ENCODE measurements at regions not wholly inside any gene's neighbourhood (a gene's known extent, or its start where the extent isn't known, plus 50 kb on each side); places are given as distances from the start of the nearest gene placed in this dataset.

DNA sequence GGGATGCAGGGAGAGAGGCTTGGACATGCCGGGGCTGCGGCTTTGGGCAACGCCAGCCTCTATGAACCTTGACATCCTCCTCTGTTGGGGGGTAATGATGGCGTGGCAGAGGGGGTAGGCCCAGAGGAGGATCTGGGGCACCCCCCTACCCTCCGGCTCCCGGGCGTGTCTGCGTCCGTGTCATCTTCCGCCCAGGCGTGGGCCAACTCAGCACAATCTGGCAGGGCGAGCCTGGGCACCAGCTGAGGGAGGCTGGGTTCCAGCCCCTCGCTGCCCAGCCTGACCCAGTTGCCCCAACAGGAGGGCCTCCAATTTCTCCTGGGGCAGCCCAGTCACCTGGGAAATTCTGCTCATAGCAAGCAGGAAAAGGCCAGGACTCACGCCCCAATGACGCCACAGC lies 62.9 kb upstream of the IL17B start:
- DNase-seq = no peak

DNA sequence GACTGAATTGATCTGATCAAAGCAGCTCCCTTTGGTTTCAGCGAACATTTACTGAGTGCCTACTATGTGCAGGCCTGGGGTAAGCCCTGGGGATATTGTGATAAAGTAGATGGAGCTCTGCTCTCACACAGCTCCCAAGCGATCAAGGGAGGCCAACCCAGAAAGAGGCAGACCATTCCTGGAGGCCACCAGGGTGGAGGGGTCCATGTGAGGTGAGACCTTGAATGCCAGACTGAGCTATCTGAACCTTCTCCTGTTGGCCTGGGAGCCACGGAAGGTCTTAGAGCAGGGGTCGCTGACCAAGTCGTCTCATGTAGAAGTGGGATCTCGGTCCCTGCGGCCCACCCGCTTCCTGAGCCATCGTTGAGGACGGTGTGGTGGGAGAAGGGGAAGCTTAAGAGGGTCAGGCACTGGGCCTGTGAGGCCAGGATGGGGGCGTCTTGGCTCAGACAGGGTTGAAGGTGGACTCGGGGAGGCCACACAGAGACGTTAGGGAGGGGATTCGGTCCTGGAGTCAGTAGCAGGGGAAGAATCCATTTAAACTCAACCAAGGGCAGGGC lies 62.2 kb upstream of the IL17B start:
- DNase-seq = no peak

DNA sequence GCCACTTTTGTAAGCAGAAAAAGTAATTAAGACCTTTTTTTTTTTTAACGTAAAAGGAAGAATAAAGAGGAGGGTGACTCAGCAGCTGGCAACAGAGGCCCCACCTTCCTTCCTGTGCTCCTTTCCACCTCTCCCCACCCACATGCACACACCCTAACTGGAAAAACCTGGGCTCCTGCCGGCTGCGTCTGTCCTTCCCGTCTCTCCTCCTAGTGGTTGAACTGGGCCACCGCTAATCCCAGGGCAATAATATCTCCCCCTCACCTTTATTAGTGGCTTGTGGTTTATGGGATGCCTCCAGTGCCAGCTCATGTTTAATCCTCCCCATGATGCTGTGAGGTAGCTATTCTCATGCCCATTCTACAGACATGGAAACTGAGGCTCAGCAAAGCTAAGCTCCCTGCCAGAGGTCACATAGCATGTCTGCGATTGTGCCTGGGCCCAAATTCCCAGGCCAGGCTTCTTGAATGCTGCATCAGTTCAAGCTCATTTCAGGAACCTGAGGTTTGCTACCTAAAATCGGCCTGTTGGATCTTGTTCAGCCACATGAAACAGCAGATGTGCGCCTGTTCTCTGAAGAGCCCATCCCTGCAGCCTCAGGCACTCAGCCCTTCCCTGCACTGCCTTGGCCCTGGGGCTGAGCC lies 60.9 kb upstream of the IL17B start:
- DNase-seq = peak; percentile 34

DNA sequence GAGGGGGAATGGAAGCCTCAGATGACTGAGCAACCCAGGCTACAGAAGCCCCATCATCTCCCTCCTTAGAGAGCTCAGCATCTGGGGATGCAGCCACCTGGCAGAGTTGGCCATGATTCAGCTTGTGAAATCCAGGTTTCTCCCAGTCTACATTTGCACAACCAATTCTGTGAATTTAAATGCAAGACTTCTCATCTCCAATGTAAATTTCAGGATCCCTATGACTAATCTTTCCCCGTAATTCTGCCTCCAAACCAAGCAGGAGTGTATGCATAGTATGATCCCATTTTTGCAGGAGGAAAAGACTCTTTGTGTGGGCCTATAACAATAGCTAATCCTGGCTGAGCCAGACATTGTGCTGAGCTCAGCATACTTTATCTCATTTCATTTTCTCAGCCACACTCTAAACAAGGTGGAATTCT lies 59.6 kb upstream of the IL17B start:
- DNase-seq = no peak

DNA sequence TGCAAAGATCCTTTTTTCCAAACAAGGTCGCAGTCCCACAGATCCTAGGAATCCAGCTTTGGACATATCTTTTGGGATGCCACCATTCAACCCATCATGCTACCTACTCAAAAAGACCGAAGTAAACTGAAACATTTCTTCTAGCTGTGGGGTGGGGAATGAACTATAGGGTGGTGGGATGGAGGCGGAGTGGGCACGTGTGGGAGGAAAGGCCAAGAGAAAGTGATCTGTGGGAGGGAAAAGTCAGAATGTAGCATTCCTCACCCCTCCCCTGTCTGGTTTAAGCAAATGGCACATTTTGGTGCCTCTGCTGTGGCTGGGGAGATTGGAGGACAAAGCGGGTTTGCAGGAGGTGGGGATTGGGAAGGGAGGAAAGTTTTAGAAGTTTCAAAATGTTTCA lies 59.2 kb upstream of the IL17B start:
- DNase-seq = no peak

DNA sequence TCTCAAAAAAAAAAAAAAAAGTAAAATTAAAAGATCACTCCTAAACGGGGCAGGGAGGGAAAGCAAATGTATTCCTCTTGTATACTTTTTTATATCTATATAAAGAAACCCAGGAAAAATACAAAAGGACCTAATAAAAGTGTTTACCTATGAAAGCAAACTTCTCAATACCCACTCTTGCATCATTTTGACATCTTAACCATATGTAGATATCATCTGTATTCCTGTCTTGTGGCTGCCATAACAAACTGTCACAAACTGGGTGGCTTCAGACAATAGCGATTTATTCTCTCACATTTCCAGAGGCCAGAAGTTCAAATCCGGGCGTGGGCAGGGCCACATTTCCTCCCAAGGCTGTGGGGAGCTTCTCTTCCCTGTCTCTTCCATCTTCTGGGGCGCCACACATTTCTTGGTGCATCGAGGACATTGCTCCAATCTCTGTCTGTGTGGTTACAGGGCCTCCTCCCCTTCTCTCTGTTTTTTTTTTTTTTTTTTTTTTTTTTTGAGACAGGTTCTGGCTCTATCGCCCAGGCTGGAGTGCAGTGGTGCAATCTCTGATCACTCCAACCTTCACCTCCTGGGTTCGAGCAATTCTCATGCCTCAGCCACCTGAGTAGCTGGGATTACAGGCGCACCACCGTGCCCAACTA lies 58.4 kb upstream of the IL17B start:
- no peak for DNase-seq

DNA sequence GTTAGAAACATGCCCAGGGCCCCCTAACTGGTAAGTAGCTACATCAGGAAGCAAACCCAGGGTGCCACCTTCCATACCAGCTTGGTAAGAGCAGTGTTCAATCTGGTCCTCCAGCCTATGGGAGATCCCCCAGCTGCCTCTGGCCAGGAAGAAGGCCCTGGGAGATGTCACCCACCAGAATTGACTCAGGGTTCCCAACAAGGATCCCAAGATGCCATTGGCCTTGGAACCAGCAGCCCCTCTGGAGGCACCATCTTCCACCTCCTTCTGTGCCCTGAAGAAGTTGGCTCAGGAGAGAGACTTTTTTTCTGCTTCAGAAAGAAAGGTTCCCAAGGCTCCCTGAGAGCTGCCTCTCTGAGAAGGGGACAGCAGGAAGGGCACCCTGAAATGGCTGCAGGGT lies 56.6 kb upstream of the IL17B start:
- DNase-seq = no peak

DNA sequence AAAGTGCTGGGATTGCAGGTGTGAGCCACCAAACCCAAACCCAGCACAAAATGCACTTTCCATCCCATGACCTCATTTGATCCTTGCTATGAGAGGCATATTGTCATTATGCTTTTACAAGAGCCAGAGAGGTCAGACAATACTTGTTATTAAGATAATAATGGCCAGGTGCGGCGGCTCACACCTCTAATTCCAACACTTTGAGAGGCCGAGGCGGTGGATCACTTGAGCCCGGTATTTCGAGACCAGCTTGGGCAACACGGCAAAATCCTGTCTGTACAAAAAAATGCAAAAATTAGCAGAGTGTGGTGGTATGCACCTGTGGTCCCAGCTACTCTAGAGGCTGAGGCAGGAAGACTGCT lies 55.9 kb upstream of the IL17B start:
- DNase-seq = no peak

DNA sequence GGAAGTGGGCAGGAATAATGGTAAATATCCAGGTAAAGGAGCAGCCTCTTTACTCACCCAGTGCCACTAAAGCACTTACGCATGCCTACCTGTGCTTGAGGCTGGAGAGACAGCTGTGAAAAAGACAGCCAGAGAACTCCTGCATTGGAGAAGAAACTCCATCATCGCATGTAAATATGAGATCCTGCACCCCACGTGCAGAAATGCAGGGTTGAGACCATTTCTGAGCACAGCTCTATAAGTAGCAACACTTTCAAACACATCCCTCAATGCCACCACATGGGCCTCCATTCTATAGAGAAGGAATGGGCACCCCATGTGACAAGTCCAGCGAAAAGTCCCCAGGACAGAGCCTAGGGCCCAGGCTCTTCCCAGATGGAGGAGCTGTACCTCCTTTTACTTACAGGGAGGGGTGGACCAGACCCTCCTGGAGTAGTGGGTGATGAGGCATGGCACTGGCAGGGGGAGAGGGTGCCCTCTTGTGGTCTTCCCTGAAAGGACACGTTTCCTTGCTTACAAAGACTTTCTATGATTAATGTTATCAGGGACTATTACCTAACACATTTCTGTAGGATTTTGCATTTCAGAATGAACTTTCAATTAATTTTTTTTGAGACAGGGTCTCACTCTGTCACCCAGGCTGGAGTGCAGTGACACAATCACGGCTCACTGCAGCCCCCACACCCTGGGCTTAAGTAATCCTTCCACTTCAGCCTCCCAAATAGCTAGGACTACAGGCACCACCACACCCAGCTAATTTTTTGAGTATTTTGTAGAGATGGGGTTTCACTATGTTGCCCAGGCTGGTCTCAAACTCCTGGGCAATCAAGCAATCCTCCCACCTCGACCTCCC lies 55.3 kb upstream of the IL17B start:
- peak; percentile 57 for DNase-seq

DNA sequence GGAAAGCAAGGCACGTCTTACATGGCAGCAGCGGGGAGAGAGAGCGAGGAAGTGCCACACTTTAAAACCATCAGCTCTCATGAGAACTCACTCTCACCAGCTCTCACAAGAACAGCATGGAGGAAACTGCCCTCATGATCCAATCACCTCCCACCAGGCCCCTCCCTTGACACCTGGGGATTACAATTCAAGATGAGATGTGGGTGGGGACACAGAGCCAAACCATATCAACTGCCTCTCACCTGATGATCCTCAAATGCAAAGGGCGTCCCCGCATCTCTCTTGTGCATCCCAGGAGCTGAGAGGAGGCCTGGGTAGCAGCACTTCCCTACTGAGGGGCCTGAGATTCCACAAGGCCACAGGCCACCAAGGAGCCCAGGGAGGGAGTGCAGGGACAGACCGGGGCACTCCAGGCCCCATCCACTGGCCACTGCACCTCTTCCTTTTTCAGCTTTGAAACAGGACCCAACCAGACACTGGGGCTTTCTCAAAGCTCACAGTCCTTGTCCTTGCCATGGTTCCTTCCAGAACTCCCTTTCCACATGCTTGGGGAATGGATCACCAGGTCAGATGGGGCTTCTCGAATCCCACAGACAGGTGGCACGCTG lies 54.5 kb upstream of the IL17B start:
- DNase-seq = no peak

DNA sequence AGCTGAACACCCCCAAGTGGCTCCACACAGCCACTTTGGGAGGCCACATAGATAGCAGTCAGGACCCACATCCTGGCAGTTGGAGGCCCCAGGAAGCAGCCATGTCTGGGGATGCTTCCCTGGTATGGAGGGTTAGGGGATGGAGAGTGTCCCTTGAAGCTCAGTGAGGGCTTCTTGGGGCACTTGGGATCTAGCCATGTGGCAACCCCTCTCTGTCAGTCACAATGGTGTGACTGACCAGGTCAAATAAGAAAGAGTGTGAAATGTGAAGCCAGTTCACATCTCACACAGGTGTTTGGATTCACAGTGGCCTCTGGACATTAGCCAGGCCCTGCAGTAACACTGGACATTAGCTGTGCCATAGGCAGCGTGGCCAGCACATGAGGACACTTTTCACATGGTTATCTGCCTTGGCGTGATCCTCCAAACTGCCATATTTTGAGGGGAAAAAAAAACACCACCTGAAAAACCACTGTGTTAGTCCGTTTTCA lies 53.9 kb upstream of the IL17B start:
- DNase-seq = no peak

DNA sequence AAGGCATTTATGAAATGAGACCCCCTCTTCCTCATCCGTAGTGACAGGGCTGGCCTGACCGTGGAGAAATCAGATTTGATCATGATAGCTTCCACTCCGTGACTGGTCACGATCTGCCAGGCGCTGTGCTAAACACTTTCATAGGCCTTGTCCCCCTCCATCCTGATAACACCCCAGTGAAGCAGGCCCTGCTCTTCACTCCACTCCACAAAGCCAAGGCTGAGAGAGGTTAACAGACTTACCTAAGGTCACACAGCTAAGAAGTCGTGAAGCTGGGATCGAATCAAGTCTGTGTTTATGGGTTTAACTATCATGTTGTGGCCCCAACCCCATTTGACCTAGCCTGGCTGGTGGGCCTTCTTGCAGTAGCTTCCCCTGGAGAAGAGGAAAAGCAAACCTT lies 53.3 kb upstream of the IL17B start:
- no peak for DNase-seq

DNA sequence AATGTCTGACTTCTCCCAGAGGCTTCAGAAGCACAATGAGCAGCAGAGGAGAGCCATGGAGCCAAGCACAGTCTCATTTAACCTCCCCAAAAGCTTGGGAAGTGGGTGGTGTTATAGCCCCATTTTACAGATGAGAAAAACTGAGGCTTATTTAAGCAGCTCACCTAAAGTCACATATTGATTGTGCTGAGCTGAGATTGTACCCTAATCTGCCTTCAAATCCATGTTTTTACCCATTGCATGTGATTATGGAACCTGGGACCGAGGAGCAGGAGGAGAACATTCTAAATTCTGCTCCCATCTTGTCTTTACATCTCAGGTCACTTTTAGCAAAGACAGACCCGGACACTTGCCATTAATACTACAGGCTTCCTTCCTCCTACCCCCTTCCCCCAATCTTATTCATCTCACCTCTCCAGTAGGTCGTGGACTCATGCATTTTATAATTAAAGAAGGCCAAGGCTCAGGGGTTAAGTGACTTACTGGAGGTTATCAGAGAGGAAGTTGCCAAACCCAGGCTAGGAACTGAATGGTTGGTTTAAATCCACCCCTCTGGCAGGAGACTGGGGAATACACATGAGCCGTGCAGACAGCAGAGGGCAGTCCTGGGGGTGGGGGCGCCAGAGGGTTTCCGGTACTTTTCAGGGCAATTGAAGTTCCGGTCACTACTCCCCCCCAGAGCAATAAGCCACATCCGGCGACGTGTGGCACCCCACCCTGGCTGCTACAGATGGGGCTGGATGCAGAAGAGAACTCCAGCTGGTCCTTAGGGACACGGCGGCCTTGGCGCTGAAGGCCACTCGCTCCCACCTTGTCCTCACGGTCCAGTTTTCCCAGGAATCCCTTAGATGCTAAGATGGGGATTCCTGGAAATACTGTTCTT lies 51.0 kb upstream of the IL17B start:
- DNase-seq = no peak
